Thyroid gland (tissue), 4 donors: ENCODE measurements at regions not wholly inside any gene's neighbourhood (a gene's known extent, or its start where the extent isn't known, plus 50 kb on each side); places are given as distances from the start of the nearest gene placed in this dataset.

Experiments
- CTCF ChIP-seq, 6 experiments: fragments of 200-600 bp in 3 of 6; fragments of 450-650 bp in 3 of 6; sonication (generic) in 3 of 6; IDR thresholded peaks; one replicate each; pipeline ENCODE4 v1.5.1; 2016 to 2019; ENCODE audit warnings: antibody characterized with exemption in 6 of 6, mild to moderate bottlenecking in 2 of 6, inconsistent platforms in 1 of 6, moderate library complexity in 1 of 6
- POLR2A ChIP-seq, 2 donors: fragments of 450-650 bp; IDR thresholded peaks; one replicate each; pipeline ENCODE4 v1.6.1; 2017; ENCODE audit warnings: antibody characterized with exemption in 2 of 2, mild to moderate bottlenecking in 2 of 2, moderate library complexity in 1 of 2

DNA sequence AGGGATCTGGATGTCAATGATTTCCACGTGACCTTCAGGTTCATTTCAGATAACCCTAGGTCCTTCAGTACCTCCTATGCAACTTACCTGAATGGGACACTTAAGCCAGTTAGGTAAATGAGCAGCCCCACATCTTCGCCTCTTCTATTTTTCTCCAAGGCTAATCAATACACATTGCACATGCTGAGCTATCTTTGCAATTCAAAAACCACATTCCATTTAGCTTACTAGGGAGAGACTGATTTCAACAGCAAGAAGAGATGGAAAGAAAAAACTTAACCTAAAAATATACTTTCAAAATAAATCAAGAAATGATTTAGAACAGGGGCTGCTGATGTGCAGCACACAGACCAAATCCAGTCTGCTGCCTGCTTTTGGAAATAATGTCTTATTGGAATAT lies 81.8 kb upstream of the CDCA7L start:
- TF ChIP-seq POLR2A (IDR thresholded peaks at IDR 0.05) = no peak
- TF ChIP-seq CTCF (IDR thresholded peaks at IDR 0.05) = no peak
